HG02678 (cell line): ENCODE measurements at regions not wholly inside any gene's neighbourhood (a gene's known extent, or its start where the extent isn't known, plus 50 kb on each side); places are given as distances from the start of the nearest gene placed in this dataset.

ENCODE experiments used
- ATAC-seq: cut with Tn5 transposase; IDR thresholded peaks from one replicate; pipeline ENCODE4 v1.9.1; 2021; ENCODE audit warnings: mild to moderate bottlenecking, moderate library complexity; ENCODE audit not compliant: unreplicated experiment

GRCh38 chr2:71851094-71851750 is 296.4 kb downstream of the CYP26B1 start:
- ATAC-seq, result no peak

DNA sequence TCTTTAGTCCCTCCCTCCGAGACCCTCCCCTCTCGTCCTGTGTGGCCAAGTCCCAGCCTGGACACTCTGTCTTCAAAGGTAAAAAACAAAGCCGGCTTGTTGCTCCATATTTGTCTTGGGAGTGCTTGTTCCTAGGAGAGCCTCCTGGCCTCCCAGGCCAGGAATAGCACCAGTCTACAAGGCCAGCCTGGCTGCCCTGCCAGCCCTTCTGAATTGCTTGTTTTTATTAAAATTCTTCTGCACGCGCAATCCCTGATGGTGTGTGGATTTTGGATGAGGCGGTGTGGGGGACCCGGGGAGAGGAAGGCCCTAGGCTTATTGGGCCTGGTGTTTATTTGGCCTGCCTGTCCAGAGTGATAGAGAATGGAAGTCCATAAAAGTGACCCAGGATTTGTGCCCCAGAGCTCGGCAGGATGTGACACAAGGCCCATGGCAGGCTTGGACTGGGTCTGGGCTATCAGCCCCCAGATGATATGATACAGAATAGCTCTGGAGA is 297.3 kb downstream of the CYP26B1 start:
- ATAC-seq, result no peak

- ATAC-seq, result no peak
Observed at GRCh38 chr2:71849607-71850305, 297.9 kb downstream of the CYP26B1 start.

DNA sequence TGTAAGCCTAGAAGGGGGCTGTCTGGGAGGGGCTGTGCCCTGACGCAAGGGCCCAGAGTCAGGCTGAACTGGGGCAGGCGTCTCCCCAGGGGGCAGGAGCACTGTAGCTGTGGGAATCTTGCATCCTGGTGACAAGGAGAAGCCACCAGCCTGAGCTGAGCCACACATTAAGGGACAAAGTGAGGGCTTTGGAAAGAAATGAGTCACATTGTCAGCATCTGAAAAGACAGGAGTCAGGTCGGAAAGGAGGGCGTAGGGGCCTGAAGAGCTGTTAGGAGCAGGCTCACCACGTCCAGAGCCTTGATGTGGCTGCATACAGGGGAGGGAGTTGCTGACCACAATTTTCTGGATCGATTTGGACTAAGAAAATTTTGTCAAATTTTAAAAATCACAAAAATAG is 298.6 kb downstream of the CYP26B1 start:
- no peak for ATAC-seq

DNA sequence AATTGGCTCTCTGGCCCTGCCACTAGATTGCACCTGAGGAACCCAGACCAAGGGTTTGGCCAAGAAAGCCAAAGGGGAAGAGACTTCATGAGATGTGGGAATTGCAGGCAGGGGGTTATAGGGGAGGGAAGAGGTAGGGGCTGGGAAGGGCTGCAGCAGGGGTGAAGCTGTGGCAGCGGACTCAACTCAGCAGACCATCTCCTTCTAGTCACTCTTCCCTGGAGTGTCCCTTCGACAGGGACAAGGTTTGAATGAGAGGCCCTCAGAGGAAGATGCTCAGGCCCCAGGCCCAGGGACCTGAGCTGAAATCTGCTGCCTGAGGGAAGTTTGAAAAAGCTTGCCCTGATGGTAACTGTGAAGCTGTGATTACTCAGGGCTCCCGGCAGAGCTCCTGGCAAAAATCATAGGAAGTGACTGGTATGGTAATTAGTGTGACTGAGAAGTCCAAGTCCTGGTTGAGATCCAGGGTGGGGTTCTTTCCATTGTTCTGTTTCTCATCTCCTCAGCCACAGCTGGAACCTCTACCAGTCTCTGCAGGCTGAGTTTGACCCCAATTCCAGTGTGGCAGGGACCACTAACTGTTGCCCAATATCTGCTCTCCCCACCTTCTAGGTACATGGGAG is 300.9 kb downstream of the CYP26B1 start:
- no peak for ATAC-seq

DNA sequence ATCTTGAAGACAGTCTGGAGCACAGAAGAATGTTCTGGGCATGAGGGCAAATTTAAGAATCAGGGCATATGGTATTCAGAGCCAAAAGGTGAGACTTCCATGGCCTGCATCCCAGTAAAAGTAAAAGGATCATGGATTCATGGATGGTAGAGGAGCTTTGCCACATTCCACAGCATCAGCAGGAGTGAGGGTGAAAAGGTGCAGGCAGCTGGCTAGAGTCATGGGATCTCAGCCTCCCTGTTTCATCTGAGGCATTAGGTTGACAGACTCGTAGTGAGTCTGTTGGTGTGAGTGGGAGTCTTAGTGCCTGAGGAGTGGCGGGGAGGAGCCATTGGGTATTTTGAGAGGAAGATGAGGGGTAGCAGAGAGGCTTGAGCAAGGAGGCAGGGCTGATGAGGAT is 301.6 kb downstream of the CYP26B1 start:
- ATAC-seq, result no peak

DNA sequence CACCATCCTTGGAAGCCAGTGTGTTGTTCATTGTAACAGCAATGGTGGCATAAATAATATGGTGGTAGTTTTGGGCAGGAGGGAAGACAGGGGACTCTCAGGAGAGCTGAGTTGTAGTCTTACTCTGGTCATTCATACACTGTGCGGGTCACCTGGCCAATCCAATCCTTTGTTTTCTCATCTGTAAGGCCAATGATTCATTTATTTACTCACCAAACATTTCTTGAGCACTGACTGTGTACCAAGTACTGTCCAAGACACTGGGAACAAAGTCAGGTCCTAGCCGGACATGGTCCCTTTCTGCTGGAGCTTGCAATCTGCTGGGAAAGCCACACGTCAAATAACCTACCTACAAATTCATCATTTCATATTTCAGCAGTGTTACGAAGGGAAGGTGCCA is 302.7 kb downstream of the CYP26B1 start:
- ATAC-seq, result no peak

DNA sequence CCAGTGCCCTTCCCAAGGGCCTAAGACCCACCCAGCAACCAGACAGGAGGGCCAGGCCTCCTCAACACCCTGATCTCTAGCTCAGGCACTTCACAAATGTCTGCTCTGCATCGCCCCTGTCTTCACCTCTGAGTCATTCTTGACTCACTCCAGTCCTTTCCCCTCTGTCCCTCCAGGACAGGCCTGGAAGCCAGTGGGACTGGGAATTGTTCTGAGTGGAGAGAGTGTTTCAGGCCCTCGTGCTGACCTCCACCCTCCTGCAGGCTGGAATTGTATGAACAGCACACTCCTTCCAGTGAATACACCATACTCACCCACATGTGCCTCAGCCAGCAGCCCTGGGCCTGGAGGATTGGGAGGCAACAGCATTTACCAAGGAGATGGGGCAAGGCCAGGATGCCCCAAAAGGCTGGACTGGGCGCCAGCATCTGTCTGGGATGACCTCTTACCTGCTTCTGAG is 304.2 kb downstream of the CYP26B1 start:
- ATAC-seq, result no peak

DNA sequence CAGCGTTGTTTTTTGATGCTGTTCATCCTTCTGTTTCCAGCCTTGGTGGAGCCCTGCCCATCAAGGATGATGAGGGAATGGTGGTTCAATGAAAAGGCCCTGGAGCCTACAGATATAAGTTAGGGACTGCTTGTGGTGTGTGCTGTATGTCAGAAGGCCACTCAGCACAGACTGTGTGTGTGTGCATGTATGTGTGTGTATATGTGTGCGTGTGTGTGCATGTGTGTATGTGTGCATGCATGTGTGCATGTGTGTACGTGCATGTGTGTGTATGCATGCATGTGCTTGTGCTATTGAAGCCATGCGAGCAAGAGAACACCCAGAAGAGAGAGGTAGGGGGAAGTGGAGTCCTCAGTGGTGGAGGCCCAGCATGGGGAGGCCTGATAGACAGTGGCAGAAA is 304.9 kb downstream of the CYP26B1 start:
- no peak for ATAC-seq

GRCh38 chr2:71839826-71840225 is 307.8 kb downstream of the CYP26B1 start:
- ATAC-seq, result no peak

DNA sequence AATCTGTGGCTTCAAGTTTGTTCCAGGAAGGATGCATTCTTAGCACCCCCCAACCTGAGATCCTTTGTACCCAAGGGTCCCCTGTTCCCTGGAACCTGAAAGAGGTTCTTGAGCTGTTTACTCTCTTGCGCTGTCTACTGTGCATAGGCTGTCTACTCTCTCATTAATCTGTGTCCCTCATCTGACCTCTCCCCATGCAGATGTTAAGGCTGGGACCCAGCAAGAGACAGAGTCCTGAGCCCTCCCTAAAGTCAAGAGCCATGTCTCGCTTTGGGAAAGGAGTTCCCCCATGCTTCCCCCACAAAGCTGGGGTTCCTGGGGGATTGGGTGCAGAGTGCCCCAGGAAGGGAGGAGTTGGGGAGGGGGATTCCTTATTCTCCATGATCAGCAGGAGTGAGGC is 312.9 kb downstream of the CYP26B1 start:
- no peak for ATAC-seq

DNA sequence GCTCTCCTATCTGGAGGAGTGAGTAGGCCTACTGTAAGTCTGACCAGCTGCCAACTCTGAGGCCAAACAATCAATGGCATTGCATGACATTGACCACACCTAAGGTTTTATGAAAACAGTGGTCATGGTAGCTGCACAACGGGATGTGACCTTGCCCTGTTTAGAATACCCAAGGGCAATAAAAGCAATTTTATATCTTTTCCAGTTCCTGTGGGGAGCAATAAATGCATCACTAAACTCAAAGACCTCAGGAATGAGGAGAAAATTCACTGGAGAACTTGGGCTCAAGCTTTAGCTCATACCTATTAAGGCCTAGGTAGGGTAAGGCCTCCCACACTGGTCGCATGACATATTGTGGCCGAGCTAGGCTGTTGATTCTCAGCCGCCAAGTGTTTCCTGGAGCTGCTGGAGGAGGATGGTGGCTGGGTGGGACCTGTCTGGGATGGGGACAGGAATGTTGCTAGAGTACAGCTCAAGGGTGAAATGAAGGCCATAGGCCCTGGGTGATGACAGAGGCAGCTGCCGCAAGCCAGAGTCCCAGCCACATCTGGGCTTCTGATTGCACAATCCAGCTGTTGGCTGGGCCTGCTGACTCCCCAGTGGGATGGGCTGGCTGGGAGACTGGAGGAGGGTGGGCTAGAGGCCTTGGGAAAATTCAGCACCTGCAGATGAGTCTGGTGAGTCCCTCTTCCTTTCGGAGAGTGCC is 313.7 kb downstream of the CYP26B1 start:
- ATAC-seq, result no peak

- no peak for ATAC-seq
Observed at GRCh38 chr2:71833272-71833671, 314.4 kb downstream of the CYP26B1 start.

DNA sequence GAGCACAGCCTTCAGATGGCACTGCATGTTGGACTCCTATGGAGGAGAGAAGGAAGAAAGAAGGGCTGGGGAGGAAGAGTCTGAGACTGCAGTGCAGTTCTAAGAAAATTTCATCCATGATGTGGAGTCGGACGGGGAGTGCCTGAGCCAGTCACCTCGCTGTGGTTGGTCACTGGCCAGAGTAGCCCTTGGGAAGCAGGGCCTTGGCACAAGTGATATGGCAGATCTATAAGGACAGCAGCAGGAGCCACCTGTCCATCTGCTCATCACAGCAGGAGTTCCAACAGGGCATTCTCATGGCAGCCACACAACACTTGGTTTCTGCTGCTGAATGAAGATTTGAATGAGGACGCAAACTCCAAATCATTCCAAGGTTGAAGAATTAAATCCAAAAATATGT is 314.8 kb downstream of the CYP26B1 start:
- no peak for ATAC-seq

- no peak for ATAC-seq
Observed at GRCh38 chr2:71832388-71832787, 315.3 kb downstream of the CYP26B1 start.

DNA sequence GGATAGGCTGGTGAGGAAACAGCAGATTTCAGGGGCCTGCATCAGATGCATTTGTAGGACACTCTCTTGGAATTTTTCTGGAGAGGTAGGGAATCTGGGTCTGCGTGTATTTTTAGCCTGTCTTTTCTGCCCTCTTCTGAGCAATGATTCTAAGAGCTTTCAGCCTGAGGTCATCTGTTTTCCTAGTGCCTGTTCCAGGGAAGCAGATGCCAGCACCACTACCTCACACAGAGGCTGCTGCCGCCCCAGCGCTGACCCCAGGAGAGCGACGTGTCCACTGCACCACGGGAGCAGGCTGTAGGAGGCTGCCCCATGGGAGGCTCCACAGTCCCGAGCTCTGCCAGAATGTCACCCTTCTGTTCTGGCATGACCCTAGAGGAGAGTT is 316.5 kb downstream of the CYP26B1 start:
- no peak for ATAC-seq

DNA sequence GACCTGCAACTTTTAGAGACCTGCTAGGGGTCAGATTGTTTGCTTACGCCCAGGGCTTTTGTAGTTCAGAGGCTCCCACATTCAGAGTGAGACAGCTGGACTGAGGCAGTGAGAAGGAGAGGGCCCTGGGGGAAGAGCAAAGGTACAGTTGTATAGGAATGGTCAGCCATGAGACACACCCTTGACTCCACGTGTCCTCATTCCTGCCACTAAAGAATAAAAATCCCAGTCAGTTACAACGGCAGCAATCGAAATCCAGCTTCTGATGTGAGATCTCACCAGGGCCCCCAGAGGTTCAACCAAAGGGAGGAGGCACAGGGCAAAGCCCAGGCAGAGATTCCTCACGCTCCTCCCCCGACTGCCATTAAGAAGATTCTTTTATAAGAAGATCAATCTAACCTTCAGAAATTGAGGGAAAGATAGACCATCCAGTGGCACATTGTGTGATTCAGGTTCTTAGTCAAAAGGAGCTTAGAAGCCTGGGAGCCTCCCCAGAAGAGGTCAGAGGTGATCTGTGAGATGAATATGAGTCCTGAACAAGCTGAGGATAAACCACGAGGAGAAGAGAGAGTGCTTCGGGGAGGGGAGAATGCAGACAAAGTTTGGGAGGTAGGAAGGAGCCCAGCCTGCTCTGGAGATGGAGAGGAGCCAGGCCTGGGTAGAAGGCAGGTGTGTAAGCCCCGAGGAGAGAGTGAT is 317.0 kb downstream of the CYP26B1 start:
- no peak for ATAC-seq

DNA sequence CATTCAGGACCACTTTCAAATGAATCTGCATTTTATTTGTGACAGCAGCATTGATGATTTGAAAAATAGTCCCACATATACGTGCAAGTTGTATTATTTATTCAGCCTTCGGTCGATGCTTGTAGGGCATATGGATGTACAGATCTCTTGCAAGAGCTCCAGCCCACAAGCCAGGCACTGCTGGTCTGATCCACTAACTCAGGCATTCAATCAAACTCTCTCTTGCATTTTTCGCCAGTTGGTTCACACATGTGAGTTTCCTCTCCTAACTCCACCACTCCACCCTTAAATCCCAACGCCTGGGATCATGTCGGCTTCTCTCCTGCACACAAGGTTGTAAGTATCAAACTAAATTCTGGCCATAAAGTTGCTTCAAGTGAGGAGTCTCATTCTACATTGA is 318.7 kb downstream of the CYP26B1 start:
- no peak for ATAC-seq

GRCh38 chr2:71827973-71828372 is 319.7 kb downstream of the CYP26B1 start:
- ATAC-seq, result no peak

DNA sequence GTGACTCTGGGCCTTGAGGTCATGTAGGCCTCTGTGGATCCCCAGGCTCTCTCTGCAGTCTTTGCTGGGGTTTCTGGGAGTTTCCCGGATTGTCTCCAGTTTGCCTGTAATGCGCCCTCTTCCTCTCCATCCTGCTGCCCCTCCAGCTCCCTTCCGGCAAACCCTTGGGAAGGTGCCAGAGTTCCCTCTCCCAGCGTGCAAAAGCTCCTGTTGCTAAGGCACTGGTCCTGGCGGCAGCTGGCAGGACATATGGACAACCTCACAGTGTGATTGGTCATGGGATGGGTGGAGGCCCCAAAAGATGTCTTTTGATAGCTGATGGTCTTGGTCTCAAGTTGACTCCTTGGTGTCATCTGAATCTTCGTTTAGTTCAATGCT is 320.1 kb downstream of the CYP26B1 start:
- ATAC-seq, result no peak
